Muscle of leg (tissue), 3 donors: ENCODE measurements at regions not wholly inside any gene's neighbourhood (a gene's known extent, or its start where the extent isn't known, plus 50 kb on each side); places are given as distances from the start of the nearest gene placed in this dataset.

ENCODE experiments used
- DNase-seq: peaks from one replicate; pipeline ENCODE4 v3.0.0; 2013
- H3K27ac ChIP-seq: one replicate; pipeline ENCODE4 v1.5.1; 2013; ENCODE audit warnings: mild to moderate bottlenecking, low read length, control low read depth
- H3K27me3 ChIP-seq: one replicate; pipeline ENCODE4 v1.6.1; 2013; ENCODE audit warnings: low read length; ENCODE audit not compliant: control insufficient read depth, insufficient read depth
- H3K36me3 ChIP-seq: one replicate; pipeline ENCODE4 v1.6.1; 2013; ENCODE audit warnings: low read length; ENCODE audit not compliant: control insufficient read depth, insufficient read depth
- H3K4me1 ChIP-seq: one replicate; pipeline ENCODE4 v1.6.1; 2013; ENCODE audit warnings: low read length; ENCODE audit not compliant: control insufficient read depth, insufficient read depth
- H3K4me3 ChIP-seq: one replicate; pipeline ENCODE4 v1.5.1; 2013; ENCODE audit warnings: low read length, control low read depth
- H3K9me3 ChIP-seq: replicated peaks from 2 replicates; pipeline ENCODE4 v1.6.1; 2013; ENCODE audit warnings: low read depth, low read length; ENCODE audit not compliant: control insufficient read depth
- WGBS: methylation state at CpG from one replicate; pipeline ENCODE4 v1.1.5; 2013; ENCODE audit warnings: missing lambda C conversion rate; ENCODE audit not compliant: insufficient coverage; 5-methylcytosine and 5-hydroxymethylcytosine counted together

DNA sequence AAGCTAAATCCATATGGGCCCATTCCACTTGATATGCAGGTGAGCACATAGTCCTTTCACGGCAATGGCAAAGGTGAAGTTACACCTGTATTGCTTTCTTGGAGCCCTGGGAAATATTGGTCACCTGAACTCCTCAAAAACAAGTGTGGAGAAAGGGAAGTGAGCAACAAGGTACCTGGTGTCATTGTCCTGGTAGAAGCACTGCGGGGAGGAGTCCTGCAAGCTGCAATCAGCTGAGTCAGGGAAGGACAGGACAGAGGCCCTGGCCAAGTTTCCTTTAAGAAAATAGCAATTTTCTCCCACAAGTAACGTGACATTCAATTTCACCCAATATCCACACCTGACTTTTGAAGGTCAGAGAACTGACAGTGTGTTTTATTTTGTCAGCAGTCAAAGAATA, 389.1 kb downstream of the IRS2 start:
- Histone ChIP-seq H3K27ac (no peak overlapping the region), H3K36me3 (no peaks in the 10 kb centered on the region)
- WGBS = 93% methylated on average over 2 of the region's 3 CpGs

DNA sequence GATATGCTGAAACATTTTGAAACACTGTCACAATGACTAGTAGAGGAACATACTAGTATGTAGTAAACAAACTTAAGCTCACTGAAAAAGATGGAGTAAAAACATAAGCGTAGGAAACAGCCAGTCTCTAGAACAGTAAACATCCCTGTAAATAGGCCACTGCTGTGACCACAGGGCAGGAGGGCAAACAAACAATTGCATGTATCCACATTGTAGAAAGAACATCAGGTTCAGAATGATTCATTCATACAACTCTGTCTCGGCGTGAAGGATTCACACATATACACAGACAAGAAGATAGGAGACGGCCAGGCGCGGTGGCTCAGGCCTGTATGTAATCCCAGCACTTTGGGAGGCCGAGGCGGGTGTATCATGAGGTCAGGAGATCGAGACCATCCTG, 390.1 kb downstream of the IRS2 start:
- Histone ChIP-seq H3K36me3 (no peaks in the 10 kb centered on the region), H3K27ac (no peak overlapping the region), H3K27me3 (no peaks in the 10 kb centered on the region), H3K4me3 (no peak overlapping the region), H3K4me1 (no peaks in the 10 kb centered on the region), H3K9me3 (no peaks in the 10 kb centered on the region)
- WGBS = 92% methylated on average over 6 of the region's 9 CpGs
- no peak for DNase-seq

More for the DNA sequence above, 389.1 kb downstream of the IRS2 start:
- Histone ChIP-seq H3K27me3 (no peaks in the 10 kb centered on the region), H3K4me1 (no peaks in the 10 kb centered on the region), H3K4me3 (no peak overlapping the region), H3K9me3 (no peaks in the 10 kb centered on the region)
- no peak for DNase-seq

- H3K36me3 ChIP-seq = no peaks in the 10 kb centered on the region
- DNase-seq = no peak
- no peaks in the 10 kb centered on the region for H3K4me1 ChIP-seq
- H3K9me3 ChIP-seq = no peaks in the 10 kb centered on the region
- H3K27ac ChIP-seq = no peak overlapping the region
- WGBS = 67% methylated on average over 3 of the region's 5 CpGs
- H3K4me3 ChIP-seq = no peak overlapping the region
- H3K27me3 ChIP-seq = no peaks in the 10 kb centered on the region
Measured at GRCh38 chr13:109395014-109395413, 391.4 kb downstream of the IRS2 start.

DNA sequence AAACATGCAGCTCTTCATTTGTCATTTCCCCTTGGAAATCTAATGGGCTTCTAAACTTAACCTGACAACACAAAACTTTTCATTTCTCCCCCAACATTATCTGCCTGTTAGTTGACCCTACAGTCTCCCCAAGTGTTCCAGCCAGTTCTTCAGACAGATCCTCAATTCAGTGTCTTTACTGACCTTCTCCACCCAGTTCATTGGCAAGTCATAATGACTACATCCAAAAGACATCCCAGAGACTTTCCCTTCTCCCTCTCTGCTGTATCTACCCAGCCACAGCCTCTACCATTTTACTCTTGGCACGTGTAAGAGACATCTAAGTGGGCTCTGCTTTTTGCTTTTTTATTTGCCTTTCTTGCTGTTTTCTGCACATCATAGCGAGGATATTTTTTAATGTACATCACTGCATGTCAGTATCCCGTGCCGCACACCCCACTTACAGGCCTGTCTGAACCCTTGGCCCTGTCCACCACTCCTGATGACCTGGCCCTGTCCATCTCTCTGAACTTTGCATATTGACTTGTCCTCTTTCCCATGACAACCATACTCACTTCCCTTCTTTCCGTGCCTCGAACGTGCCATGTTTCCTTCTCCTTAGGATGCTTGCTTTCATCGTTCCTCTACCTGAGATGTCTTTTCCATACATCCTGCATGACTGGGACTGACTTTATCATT, 391.9 kb downstream of the IRS2 start:
- no peak overlapping the region for H3K27ac ChIP-seq
- DNase-seq = no peak
- WGBS = 81% methylated on average over 8 of the region's 8 CpGs

GRCh38 chr13:109393045-109393444, 393.3 kb downstream of the IRS2 start:
- Histone ChIP-seq H3K27me3 (no peaks in the 10 kb centered on the region), H3K4me1 (no peaks in the 10 kb centered on the region), H3K36me3 (no peaks in the 10 kb centered on the region), H3K9me3 (no peaks in the 10 kb centered on the region), H3K27ac (no peak overlapping the region), H3K4me3 (no peak overlapping the region)
- DNase-seq = no peak
- WGBS = no CpG with 5 or more reads among the region's 1 CpG

More for the DNA sequence above, 391.9 kb downstream of the IRS2 start:
- no peaks in the 10 kb centered on the region for H3K27me3 ChIP-seq
- H3K4me1 ChIP-seq = no peaks in the 10 kb centered on the region
- no peaks in the 10 kb centered on the region for H3K36me3 ChIP-seq
- H3K9me3 ChIP-seq = no peaks in the 10 kb centered on the region
- H3K4me3 ChIP-seq = no peak overlapping the region

GRCh38 chr13:109390391-109390790, 396.0 kb downstream of the IRS2 start:
- no peaks in the 10 kb centered on the region for H3K27me3 ChIP-seq
- no peak overlapping the region for H3K27ac ChIP-seq
- H3K4me3 ChIP-seq = no peak overlapping the region
- no peaks in the 10 kb centered on the region for H3K36me3 ChIP-seq
- no peak for DNase-seq
- no CpG with 5 or more reads among the region's 2 CpGs for WGBS
- H3K9me3 ChIP-seq = no peaks in the 10 kb centered on the region
- no peaks in the 10 kb centered on the region for H3K4me1 ChIP-seq

GRCh38 chr13:109389892-109390345, 396.5 kb downstream of the IRS2 start:
- H3K27me3 ChIP-seq = no peaks in the 10 kb centered on the region
- no peaks in the 10 kb centered on the region for H3K9me3 ChIP-seq
- H3K4me1 ChIP-seq = no peaks in the 10 kb centered on the region
- WGBS = 73% methylated on average over 3 of the region's 8 CpGs
- no peaks in the 10 kb centered on the region for H3K36me3 ChIP-seq
- H3K27ac ChIP-seq = no peak overlapping the region
- no peak overlapping the region for H3K4me3 ChIP-seq
- no peak for DNase-seq

DNA sequence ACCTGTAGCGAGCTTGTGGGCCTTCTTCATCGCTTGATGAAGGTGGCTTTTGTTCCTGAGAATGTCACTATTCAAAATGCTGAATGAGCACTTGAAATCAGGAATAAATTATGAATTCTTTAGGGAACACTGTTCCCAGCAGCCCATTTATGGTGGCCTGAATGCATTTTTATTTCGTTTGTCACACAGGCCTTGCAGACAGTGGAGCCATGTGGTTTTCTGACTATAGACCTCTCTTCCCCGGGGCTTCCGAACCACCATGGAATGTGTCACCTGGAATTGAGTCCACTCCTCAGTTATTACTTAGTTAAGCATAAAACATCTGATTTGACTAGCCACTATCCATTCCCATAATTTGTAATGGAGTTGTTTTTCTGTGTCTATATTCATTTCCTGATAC, 396.9 kb downstream of the IRS2 start:
- H3K27me3 ChIP-seq = no peaks in the 10 kb centered on the region
- 69% methylated on average over 3 of the region's 5 CpGs for WGBS
- no peaks in the 10 kb centered on the region for H3K4me1 ChIP-seq
- H3K9me3 ChIP-seq = no peaks in the 10 kb centered on the region
- no peak overlapping the region for H3K27ac ChIP-seq
- DNase-seq = no peak
- H3K4me3 ChIP-seq = no peak overlapping the region
- no peaks in the 10 kb centered on the region for H3K36me3 ChIP-seq

GRCh38 chr13:109387471-109387870, 398.9 kb downstream of the IRS2 start:
- WGBS = 81% methylated on average over 6 of the region's 7 CpGs
- Histone ChIP-seq H3K9me3 (no peaks in the 10 kb centered on the region), H3K27ac (no peak overlapping the region), H3K4me1 (no peaks in the 10 kb centered on the region), H3K36me3 (no peaks in the 10 kb centered on the region), H3K4me3 (no peak overlapping the region), H3K27me3 (no peaks in the 10 kb centered on the region)
- DNase-seq = no peak

- no peaks in the 10 kb centered on the region for H3K4me1 ChIP-seq
- H3K9me3 ChIP-seq = no peaks in the 10 kb centered on the region
- H3K27ac ChIP-seq = no peak overlapping the region
- no peaks in the 10 kb centered on the region for H3K27me3 ChIP-seq
- 50% methylated on average over 2 of the region's 7 CpGs for WGBS
- no peak overlapping the region for H3K4me3 ChIP-seq
- H3K36me3 ChIP-seq = no peaks in the 10 kb centered on the region
- DNase-seq = no peak
Measured at GRCh38 chr13:109385242-109385560, 401.2 kb downstream of the IRS2 start.
